DMS153 (cell line): ENCODE measurements at regions not wholly inside any gene's neighbourhood (a gene's known extent, or its start where the extent isn't known, plus 50 kb on each side); places are given as distances from the start of the nearest gene placed in this dataset.
"Not testable (repeated sequence)": the region's sequence is repeated elsewhere in the genome, so short reads cannot be mapped to it uniquely, and the experiment has no call there.

Experiments
- DNase-seq: peaks from one replicate; lab custom pipeline; 2025; lab: John Stamatoyannopoulos, UW

DNA sequence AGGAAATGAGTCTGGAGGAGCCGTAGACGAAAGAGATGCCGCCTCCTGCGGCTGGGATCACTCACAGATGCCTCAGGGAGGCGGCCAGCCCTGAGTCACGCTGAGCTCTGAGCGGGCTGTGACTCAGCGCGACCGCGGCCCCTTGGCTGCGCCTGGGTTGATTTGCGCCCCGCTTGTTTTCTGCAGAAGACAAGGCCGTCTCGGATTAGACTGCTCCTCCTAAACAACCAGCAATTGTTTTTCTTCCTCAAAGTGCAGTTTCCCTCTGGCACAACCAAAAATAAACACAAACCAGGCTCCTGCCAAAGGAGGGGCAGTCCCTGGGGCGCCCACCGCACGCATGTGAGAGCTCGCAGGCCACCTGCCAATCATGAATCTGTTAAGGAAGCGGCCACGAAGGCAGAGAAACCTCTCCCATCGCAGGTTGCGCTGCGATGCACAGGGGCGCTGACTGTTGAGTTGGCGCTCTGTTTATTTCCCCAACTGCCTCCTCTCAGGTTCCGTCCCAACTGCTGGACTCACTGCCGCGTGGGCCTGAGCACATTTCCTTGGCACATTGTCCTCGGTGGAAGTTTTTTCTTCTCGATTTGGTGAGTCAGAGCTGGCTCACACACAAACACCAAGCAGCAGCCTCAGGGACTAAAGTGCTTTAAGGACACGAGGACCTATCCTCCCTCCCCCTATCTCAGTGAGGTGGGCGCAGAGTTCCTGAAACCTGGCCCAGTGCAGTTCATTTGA is 85.2 kb upstream of the NDUFV2 start:
- DNase-seq, result no peak

DNA sequence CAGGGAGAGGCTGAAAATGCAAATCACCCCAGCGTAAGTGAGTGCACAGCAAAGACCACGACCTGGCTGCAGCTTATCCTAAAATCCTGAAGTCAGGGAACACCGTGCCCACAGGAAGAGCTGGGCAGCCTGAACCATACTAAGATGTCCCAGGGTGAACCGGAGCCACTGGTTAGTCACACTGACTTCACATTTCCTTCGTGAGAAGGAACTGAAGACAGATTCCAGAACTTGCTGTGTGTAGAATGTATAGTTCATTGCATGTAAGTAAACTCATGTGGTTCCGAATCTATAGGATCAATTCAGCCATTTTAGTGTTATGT is 84.6 kb upstream of the NDUFV2 start:
- no peak for DNase-seq

DNA sequence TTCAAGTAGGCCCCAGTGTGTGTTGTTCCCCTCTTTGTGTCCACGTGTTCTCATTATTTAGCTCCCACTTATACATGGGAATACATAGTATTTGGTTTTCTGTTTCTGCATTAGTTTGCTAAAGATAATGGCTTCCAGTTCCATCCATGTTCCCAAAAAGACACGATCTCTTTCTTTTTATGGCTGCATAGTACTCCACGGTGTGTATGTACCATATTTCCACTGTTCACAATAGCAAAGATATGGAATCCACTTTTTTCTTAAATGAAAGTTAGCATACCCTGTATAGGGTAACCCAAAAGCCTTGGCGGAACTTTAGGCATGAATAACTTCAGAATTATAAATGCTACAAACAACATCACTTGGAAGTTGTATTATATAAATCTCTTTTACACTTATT is 83.4 kb upstream of the NDUFV2 start:
- no peak for DNase-seq

DNA sequence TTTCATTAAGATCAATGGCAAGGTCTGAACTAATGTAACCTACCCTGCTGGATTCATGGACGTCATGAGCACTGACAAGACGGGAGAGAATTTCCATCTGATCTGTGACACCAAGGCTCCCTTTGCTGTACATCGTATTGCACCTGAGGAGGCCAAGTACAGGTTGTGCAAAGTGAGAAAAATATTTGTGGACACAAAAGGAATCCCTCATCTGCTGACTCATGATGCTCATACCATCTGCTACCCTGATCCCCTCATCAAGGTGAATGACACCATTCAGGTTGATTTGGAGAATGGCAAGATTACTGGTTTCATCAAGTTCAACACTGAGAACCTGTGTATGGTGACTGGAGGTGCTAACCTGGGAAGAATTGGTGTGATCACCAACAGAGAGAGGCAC is 82.3 kb upstream of the NDUFV2 start:
- DNase-seq, result no peak

DNA sequence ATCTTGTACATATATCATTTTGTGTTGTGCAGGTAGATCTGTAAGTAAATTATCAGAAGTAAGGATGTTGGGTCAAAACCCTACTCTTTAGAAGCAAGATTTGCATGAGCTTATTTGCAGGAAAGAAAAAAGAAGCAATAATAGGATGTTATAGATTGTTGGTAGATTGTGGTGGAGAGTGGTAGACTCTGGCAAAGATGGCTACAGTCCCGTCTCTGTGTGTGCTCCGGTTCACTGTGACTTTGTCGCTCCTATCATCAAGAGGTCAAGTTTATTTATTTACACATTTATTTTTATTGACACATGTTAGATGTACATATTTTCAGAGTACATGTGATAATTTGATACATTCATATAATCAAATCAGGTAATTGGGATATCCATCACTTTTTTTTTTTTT is 81.0 kb upstream of the NDUFV2 start:
- no peak for DNase-seq

DNA sequence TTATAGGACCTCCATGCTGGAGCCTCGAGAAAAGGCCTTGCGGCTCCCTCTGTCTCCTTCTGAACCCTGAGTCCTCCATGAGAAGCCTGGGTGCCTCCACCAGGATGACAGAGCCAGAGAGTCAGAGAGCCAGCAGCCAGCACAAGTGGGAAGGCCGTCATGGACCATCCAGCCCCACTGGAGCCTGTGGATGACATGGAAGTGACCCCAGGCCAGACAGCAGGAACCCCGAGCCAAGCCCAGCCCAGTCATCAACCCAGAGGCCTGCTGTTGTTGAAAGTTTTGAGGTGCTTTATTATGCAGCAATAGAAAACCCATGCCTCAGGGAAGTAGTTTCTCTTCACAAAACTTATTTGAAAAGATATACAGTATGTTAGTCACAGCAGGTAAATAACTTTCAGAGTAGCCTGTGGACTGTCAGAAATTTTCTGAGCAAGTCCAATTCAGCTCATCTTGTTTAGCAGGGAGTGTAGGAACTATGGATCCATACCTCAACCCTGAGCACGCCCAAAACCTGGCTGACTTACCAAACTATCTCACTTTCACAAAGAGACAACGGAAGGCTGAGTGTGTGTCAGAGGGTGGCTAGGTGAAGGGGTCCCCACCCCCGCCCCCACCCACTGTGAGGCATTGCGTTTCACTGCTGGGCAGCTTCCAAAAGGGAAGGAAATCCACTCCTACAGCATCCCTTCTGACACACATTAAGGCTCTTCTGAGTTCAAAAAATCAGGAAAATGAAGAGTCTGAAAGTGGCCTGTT is 79.9 kb upstream of the NDUFV2 start:
- DNase-seq, result no peak

DNA sequence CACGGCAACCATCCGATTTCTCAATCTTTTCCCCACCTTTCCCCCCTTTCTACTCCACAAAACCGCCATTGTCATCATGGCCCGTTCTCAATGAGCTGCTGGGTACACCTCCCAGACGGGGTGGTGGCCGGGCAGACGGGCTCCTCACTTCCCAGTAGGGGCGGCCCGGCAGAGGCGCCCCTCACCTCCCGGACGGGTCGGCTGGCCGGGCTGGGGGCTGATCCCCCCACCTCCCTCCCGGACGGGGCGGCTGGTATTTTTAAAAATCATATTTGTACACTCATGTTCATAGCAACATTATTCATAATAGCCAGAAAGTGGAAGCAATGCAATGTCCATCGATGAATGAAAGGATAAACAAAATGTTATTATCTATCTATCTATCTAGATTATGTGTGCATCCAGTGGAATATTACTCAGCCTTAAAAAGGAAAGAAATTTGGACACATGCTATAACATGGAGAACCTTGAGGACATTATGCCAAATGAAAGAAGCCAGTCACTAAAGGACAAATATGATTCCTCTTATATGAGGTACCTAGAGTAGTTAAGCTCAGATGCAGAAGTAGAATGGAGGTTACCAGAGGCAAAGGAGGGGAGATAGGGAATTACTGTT is 78.4 kb upstream of the NDUFV2 start:
- not testable (repeated sequence) for DNase-seq

DNA sequence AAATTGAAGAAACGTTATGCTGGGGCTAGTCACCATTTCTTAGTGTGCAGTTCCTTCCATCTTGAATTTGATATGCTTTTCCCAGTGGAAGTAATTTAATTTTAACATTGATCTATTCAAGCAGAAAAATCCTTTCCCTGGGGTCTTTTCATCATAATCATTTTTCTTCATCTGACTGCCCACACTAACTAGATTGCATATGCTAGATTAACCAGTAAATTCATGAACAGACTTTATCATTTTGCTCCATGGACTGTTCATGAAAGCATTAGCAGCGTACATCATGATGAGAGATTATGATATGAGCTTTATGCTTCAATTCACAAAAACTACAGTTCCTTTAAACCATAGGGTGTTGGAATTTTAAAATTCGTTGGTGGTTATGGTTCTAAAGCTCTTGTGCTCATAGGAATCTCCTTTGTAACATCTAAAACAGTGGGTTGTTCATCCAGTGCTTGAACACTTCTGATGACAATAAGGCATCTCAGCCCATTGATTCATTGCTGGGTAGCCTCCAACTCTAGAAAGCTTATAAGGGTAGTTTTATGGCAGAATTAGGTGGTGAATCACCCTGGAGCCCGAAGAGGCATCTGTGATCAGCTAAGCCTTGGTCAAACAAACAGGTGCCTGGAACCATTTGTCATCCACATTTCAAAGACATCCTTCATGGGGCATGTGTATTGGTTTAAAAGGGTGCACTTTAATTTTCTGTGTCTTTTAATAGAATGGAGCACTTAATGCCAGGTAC is 77.2 kb upstream of the NDUFV2 start:
- DNase-seq, result no peak

DNA sequence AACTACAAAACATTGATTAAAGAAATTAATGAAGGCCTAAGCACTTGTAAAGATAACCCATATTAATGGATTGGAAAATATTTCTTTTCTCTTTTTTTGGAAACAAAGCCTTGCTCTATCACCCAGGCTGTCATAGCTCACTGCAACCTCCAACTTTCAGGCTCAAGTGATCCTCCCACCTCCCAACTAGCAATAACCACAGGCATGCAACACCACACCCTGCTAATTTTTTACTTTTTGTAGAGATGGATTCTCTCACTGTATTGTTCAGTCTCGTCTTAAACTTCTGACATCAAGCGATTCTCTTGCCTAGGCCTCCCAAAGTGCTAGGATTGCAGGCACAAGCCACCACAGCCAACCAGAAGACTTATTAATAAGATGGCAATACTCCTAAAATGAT is 73.4 kb upstream of the NDUFV2 start:
- DNase-seq, result no peak

DNA sequence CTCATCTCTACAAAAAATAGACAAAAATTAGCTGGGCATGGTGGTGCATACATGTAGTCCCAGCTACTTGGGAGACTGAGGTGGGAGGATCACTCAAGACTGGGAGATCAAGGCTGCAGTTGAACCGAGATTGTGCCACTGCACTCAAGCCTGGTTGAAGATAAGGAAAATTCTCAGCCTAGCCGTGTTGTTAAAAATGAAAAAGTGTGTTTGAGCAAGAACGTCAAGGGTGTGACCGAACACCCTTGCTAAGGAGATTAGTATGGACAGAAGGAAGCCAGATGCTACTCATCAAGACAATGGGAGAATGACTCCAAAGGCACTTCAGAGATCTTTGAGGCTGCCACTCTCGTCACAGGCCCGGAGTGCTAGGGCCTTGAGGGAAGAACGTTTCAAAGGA is 70.0 kb upstream of the NDUFV2 start:
- no peak for DNase-seq

DNA sequence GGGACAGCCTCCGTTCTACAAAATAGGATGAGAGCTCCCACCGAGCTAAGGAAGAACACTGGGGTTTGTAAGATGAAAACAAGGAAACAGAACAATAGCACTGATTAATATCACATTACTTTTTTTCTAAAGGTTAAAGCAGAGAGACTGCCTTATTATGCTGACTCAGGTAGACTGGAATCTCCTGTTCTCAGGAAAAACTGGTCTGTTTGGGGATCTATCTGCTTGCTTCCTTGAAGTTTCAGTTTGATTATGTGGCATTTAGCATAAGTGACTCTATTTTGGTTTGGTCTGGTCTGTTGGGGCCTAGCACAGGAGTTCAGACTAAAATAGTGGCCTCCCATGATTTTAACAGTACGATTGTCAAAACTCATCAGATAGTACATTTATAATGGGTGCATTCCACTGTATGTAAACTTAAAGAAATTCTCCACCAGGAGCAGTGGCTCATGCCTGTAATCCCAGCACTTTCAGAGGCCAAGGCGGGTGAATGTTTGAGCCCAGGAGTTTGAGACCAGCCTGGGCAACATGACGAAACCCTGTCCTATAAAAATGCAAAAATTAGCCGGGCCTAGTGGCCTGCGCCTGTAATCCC is 64.1 kb upstream of the NDUFV2 start:
- DNase-seq, result no peak

DNA sequence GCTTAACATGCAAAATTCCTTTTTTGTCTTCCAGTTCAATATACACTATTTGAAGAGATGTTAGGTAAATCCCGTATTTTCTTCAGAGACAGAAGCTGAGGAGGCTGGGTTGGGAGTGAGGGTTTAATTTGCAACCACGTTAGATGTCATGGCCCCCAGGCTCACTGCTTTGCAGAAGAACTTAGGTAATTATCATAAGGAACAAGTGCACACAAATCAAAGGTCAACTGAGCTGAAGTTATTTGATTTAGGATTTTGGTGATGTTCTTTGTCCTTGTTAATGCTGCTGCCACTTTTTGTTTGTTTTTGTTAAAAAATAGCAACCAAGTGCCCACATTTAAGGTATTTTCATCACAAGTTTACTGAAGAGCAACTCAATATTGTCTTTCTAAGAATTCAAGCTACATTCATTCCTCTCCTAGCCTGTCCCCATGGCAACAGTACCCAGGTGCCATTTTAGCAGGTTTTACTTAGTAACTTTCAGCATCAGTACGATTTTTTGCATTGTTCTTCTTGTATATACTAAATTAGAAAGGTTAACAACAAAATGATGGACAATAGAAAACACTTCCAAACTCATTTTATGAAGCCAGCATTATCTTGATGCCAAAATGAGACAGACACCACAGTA is 62.9 kb upstream of the NDUFV2 start:
- DNase-seq, result no peak

DNA sequence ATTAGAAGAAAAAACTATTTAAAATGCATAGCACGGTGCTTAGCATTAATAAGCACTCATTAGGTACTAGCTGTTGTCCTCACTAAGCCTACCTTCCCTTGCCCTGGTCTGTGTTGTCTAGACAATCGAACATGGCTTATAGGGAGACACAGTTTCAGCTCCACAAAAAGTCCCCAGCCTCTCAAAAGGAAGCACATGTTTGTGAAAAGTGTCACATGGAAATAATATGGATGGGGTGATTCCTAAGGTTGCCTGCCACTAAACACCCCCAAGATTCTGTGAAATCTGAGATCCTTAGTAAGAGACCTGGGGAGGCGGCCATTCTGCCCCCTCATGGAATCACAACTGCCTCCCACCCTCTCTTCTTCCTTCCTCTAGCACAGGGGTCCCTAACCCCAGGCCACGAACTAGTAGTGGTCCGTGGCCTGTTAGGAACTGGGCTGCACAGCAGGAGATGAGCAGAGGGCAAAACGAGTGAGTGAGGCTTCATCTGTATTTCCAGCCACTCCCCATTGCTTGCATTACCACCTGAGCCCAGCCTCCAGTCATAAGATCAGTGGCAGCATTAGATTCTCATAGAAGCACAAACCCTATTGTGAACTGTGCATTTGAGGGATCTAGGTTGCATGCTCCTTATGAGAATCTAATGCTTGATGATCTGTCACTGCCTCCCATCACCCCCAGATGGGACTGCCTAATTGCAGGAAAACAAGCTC is 59.6 kb upstream of the NDUFV2 start:
- no peak for DNase-seq

DNA sequence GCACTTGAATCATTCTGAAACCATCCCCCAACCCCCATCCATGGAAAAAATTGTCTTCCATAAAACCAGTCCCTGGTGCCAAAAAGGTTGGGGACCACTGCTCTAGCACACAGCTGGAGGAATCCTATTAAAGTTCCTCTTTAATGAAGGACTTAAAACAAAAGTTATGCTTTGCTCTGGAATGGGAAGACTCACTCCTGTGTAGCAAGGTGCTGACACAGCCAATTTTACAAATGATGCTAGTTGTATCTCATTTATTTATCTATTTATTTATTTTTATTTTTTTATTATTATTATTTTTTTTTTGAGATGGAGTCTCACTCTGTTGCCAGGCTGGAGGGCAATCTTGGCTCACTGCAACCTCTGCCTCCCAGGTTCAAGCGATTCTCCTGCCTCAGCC is 58.9 kb upstream of the NDUFV2 start:
- DNase-seq, result no peak

DNA sequence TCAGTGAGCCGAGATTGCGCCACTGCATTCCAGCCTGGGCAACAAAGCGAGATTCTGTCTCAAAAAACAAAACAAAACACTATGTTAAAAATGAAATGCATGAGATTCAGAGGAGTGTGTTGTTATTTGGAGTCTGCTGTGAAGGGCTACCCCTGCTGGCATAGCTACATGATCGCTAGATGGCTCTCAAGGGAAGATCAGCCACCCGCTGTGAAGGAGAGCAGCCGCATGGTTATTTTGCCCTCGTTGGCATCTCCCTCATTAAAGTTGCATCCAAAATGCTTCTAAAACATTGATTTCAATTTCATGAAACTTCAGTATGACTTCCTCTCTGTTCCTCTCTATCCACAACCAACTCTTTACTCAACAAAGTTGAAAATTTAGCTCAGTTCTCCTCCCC is 54.8 kb upstream of the NDUFV2 start:
- DNase-seq, result no peak

DNA sequence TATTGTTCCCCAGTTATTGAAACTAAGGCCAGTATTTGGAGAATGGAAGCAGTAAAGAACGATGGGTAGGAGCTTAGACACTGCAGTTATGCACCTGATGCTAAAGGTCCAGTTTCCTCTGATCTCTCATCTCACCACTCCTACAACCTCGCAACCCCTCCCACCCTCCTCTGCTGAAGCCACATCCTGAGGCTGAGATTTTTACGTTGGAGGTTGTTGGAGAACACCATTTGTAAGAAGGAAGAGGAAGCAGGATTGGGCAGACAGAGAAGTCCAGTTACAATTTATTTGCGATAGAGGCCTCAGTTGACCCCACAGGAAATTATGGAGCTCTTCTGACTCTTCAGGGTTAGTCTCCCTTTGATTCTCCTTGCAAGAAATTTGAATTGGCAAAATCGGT is 54.3 kb upstream of the NDUFV2 start:
- DNase-seq, result no peak

DNA sequence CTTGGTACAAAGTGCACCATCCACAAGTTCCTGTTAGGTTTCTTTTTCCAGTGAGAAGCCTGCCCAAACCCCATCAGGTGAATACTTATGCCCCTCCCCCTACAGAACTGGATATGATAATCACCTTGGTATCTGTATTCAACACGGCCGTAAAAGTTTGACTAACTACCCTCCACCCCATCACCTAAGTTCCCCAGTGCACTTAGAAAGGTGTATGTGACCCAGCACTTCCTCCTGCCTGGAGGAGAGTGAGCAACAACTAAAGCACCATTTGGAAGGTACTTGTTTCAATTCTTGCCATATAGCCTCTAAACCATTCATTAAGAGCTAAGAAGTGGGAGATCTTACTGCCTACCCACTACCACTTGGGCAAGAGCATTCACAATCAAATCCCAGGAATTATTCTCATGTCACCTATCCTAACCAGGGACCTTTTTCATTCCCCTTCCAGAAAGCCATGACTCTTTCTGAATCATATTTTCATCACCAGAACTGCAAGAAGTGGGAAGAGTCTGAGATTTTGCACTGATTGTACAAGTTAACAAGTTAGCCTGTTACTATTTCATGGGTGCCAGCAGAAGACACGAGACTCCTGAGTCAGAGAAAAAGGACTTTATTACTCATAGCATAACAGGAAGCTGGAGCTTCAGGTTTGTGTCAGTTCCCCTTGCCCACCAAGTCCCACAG is 53.5 kb upstream of the NDUFV2 start:
- DNase-seq, result no peak

DNA sequence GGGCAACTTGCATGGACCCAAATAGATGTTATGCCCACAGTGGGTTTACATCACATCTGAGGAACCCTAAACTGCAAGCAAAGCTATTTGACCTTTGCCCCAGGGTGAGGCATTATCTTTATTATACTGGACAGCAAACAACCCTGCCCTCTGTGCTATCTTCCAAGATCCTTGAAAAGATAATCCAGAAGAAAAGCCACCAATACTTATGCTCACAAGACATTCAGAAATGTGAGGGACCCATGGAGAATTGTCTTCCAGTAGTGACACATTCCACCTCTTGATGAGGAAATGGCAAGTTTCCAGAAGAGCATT is 53.0 kb upstream of the NDUFV2 start:
- no peak for DNase-seq

DNA sequence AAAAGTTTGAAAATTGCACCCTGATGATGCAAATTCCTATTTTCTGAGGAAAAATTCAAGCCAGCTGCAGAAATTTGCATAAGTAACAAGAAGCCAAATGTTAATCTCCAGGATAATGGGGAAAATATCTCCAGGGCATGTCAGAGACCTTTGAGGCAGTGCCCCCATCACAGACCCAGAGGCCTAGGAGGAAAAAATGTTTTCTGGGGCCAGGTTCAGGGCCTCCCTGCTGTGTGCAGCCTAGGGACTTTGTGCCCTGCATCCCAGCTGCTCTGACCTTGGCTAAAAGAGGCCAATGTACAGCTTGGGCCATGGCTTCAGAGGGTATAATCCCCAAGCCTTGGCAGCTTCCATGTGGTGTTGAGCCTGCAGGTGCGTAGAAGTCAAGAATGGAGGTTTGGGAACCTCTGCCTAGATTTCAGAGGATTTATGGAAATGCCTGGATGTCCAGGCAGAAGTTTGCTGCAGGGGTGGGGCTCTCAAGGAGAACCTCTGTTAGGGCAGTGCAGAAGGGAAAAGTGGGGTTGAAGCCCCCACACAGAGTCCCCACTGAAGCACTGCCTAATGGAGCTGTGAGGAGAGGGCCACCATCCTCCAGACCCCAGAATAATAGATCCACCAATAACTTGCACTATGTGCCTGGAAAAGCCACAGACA is 51.7 kb upstream of the NDUFV2 start:
- DNase-seq, result not testable (repeated sequence)
